Endodermal cell (in vitro differentiated cells): ENCODE measurements at regions not wholly inside any gene's neighbourhood (a gene's known extent, or its start where the extent isn't known, plus 50 kb on each side); places are given as distances from the start of the nearest gene placed in this dataset.

Experiments used
- DNase-seq: peaks from one replicate; pipeline ENCODE4 v3.0.0-alpha.2; 2017
- H3K27ac ChIP-seq: 2 replicates; pipeline ENCODE4 v1.5.1; 2013; ENCODE audit warnings: mild to moderate bottlenecking, low read depth, low read length, moderate library complexity
- H3K27me3 ChIP-seq: 2 replicates; pipeline ENCODE4 v1.6.1; 2013; ENCODE audit warnings: mild to moderate bottlenecking, low read length, moderate library complexity; ENCODE audit not compliant: insufficient read depth, control insufficient read depth, poor library complexity, severe bottlenecking
- H3K36me3 ChIP-seq: 2 replicates; pipeline ENCODE4 v1.7.0; 2013; ENCODE audit warnings: mild to moderate bottlenecking, low read length, moderate library complexity; ENCODE audit not compliant: control insufficient read depth, insufficient read depth
- H3K4me1 ChIP-seq: one replicate; pipeline ENCODE4 v1.7.0; 2013; ENCODE audit warnings: low read length; ENCODE audit not compliant: control insufficient read depth, insufficient read depth
- H3K4me3 ChIP-seq: 2 replicates; pipeline ENCODE4 v1.5.1; 2013; ENCODE audit warnings: mild to moderate bottlenecking, low read length, moderate library complexity
- H3K9ac ChIP-seq: 2 replicates; pipeline ENCODE4 v1.6.1; 2013; ENCODE audit warnings: mild to moderate bottlenecking, low read length, moderate library complexity; ENCODE audit not compliant: poor library complexity, severe bottlenecking; ENCODE audit errors: extremely low read depth
- H3K9me3 ChIP-seq: 2 replicates; pipeline ENCODE4 v1.6.1; 2013; ENCODE audit warnings: mild to moderate bottlenecking, low read length, moderate library complexity; ENCODE audit not compliant: control insufficient read depth
- H3K27ac Mint-ChIP-seq: 2 replicates; pipeline ENCODE4 v1.8.0; 2020; ENCODE audit warnings: mixed read lengths
- H3K27me3 Mint-ChIP-seq: 2 replicates; pipeline ENCODE4 v1.8.0; 2021; ENCODE audit warnings: mild to moderate bottlenecking, mixed read lengths; ENCODE audit not compliant: insufficient read depth
- H3K36me3 Mint-ChIP-seq: 2 replicates; pipeline ENCODE4 v1.8.0; 2020; ENCODE audit warnings: low read depth, mixed read lengths
- H3K4me1 Mint-ChIP-seq: 2 replicates; pipeline ENCODE4 v1.8.0; 2020; ENCODE audit warnings: mixed read lengths
- H3K4me3 Mint-ChIP-seq: 2 replicates; pipeline ENCODE4 v1.8.0; 2020; ENCODE audit warnings: mild to moderate bottlenecking, moderate library complexity, mixed read lengths
- H3K9me3 Mint-ChIP-seq: 2 replicates; pipeline ENCODE4 v1.8.0; 2020; ENCODE audit warnings: mild to moderate bottlenecking, mixed read lengths
- WGBS, 2 experiments: methylation state at CpG; one replicate each; pipeline versions ENCODE4 v1.1.5 to v1.1.7; 2013; ENCODE audit warnings: missing lambda C conversion rate in 2 of 2, mixed read lengths in 1 of 2; ENCODE audit not compliant: insufficient coverage in 1 of 2, insufficient read length in 1 of 2; 5-methylcytosine and 5-hydroxymethylcytosine counted together
- TF ChIP-seq, protein P1 (sequence below): fragments of 200-600 bp; sonication (generic); conservative IDR thresholded peaks from 2 replicates; pipeline ENCODE4 v1.5.0; 2021; ENCODE audit warnings: antibody characterized with exemption, mild to moderate bottlenecking

DNA sequence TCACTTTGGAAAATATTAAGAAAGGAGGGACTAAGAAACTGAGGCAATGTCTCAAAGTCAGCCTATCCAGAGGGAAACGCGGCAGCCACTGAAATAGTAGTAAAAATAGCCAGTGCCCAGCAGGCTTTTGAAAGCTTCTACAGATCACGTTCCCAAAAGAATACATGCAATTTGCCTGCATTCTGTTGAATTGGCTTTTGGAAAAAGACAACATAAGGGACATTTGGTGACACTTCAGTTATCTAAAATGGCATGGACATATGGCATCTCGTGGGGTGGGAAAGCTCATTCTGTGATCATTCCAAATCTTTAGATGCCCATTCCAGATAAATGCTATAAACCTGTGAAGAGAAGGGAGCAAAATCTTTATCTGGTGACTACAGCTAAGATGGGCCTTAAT lies 82.8 kb upstream of the PDE1C start:
- Mint-ChIP-seq H3K36me3 (no peaks in the 10 kb centered on the region), H3K27me3 (peaks cover 5% of the 10 kb centered on the region), H3K4me1 (peaks cover 5% of the 10 kb centered on the region), H3K27ac (no peak overlapping the region), H3K9me3 (peaks cover 4% of the 10 kb centered on the region), H3K4me3 (no peak overlapping the region)
- no peaks in the 10 kb centered on the region for H3K4me1 ChIP-seq
- no peaks in the 10 kb centered on the region for H3K27me3 ChIP-seq
- 91 to 93% methylated on average over 3 to 4 of the region's 4 CpGs for WGBS, 2 experiments
- H3K9me3 ChIP-seq = no peaks in the 10 kb centered on the region
- TF ChIP-seq, protein P1, sequence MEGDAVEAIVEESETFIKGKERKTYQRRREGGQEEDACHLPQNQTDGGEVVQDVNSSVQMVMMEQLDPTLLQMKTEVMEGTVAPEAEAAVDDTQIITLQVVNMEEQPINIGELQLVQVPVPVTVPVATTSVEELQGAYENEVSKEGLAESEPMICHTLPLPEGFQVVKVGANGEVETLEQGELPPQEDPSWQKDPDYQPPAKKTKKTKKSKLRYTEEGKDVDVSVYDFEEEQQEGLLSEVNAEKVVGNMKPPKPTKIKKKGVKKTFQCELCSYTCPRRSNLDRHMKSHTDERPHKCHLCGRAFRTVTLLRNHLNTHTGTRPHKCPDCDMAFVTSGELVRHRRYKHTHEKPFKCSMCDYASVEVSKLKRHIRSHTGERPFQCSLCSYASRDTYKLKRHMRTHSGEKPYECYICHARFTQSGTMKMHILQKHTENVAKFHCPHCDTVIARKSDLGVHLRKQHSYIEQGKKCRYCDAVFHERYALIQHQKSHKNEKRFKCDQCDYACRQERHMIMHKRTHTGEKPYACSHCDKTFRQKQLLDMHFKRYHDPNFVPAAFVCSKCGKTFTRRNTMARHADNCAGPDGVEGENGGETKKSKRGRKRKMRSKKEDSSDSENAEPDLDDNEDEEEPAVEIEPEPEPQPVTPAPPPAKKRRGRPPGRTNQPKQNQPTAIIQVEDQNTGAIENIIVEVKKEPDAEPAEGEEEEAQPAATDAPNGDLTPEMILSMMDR = no peak
- H3K36me3 ChIP-seq = no peaks in the 10 kb centered on the region
- H3K9ac ChIP-seq = no peak overlapping the region
- no peak overlapping the region for H3K27ac ChIP-seq
- H3K4me3 ChIP-seq = no peak overlapping the region
- DNase-seq = no peak

DNA sequence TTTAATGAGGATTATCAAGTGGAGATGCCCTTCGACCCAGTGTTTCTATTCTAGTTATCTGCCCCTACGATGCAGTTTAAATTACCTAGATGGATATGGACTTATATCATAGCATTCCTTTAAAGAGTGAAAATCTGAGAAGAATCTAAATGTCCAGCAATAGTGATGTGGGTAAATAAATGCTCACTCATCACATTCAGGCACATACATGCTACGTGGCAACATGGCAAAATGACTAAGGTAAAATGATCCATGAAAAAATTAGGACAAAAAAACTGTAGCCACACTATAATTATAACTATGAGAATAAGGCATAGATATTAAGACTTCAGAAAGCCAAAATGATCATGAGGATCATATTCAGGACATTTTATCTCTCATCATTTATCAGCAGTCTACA lies 82.4 kb upstream of the PDE1C start:
- no peaks in the 10 kb centered on the region for H3K36me3 Mint-ChIP-seq
- peaks cover 5% of the 10 kb centered on the region for H3K27me3 Mint-ChIP-seq
- no peak for DNase-seq
- H3K9me3 ChIP-seq = no peaks in the 10 kb centered on the region
- no peaks in the 10 kb centered on the region for H3K4me1 ChIP-seq
- no peak overlapping the region for H3K27ac Mint-ChIP-seq
- WGBS, 2 experiments = 98% methylated on average over 3 of the region's 3 CpGs; no CpG with 5 or more reads in 1 of the 2 experiments
- no peak overlapping the region for H3K27ac ChIP-seq
- H3K4me3 Mint-ChIP-seq = no peak overlapping the region
- no peaks in the 10 kb centered on the region for H3K27me3 ChIP-seq
- H3K9me3 Mint-ChIP-seq = peaks cover 4% of the 10 kb centered on the region
- TF ChIP-seq, protein P1 = no peak
- no peak overlapping the region for H3K9ac ChIP-seq
- no peaks in the 10 kb centered on the region for H3K36me3 ChIP-seq
- H3K4me3 ChIP-seq = no peak overlapping the region
- H3K4me1 Mint-ChIP-seq = peaks cover 5% of the 10 kb centered on the region

DNA sequence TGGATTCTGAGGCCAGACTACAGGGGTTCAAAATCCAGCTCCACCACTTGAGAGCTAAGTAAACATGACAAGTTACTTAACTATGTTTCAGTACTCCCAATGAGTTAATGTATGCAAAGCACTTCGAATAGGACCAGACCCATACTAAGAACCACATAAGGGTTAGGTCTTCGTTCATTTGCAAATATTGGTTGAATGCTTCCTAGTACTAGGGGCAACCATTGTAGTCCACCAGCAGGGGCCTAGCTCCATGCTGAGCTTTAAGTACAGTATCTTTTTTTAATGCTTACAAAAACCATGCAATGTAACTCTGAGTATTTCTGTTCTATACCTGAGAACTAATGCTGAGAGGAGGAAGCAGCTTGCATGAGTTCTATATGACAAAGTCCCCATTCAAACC lies 80.4 kb upstream of the PDE1C start:
- Histone ChIP-seq H3K9ac (no peak overlapping the region), H3K4me1 (no peaks in the 10 kb centered on the region), H3K27me3 (no peaks in the 10 kb centered on the region), H3K9me3 (peaks cover 11% of the 10 kb centered on the region), H3K4me3 (no peak overlapping the region), H3K27ac (no peak overlapping the region), H3K36me3 (no peaks in the 10 kb centered on the region)
- DNase-seq = no peak
- Mint-ChIP-seq H3K9me3 (peaks cover 9% of the 10 kb centered on the region), H3K36me3 (no peaks in the 10 kb centered on the region), H3K4me1 (peaks cover 5% of the 10 kb centered on the region), H3K4me3 (no peak overlapping the region), H3K27ac (no peak overlapping the region), H3K27me3 (peaks cover 4% of the 10 kb centered on the region)
- WGBS, 2 experiments = 53 to 57% methylated on average over 1 to 2 of the region's 2 CpGs
- TF ChIP-seq, protein P1 = peak; percentile 34
